ENCODE measurements at regions not wholly inside any gene's neighbourhood (a gene's known extent, or its start where the extent isn't known, plus 50 kb on each side); places are given as distances from the start of the nearest gene placed in this dataset.

DNA sequence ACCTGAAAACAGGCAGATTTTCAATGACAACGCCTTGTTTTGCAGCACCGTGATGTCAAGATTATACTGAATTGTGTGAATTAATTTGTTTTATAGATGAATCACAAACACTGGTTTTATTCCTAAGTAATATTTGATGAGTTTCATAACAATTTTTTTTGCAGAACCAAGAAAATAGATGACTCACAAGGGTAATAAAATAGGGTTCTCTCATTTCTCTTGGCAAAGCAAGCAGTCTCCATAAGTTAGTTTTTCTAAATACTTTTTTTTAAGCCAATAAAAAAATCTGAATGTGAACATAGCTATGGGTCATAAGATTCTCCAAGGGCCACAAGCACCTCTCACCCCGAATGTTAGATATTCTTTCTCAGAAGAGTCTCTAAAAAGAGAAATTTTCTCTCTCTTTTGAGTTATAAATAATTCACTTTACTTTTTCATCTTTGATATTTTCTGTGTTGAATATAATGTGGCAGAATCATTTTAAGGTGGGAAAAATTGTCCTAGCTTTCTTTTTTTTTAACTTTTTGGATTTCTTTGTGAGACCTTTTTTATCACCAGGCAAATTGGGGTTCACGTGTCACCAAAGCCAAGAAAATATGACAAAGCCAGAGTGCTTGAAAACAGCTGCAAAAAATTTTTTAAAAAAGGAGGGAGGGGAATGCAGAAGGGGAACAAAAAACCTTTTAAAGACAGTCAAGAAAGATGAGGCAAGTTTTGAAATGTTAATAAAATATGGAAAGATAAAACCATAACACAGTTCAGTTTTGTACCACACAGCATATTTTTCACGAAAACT, 174.6 kb upstream of the DAPK1 start:
- Histone ChIP-seq H3K27me3 (ENCODE audit: insufficient read depth, low read length) (no peaks in the 10 kb centered on the region), H3K9me3 (ENCODE audit: low read length) (no peaks in the 10 kb centered on the region), H3K4me3 (ENCODE audit: low read length) (no peak overlapping the region), H3K36me3 (ENCODE audit: insufficient read depth, low read length) (no peaks in the 10 kb centered on the region), H2AFZ (ENCODE audit: low read depth, low read length) (no peak overlapping the region), H3K4me1 (ENCODE audit: insufficient read depth, low read length) (no peaks in the 10 kb centered on the region)

DNA sequence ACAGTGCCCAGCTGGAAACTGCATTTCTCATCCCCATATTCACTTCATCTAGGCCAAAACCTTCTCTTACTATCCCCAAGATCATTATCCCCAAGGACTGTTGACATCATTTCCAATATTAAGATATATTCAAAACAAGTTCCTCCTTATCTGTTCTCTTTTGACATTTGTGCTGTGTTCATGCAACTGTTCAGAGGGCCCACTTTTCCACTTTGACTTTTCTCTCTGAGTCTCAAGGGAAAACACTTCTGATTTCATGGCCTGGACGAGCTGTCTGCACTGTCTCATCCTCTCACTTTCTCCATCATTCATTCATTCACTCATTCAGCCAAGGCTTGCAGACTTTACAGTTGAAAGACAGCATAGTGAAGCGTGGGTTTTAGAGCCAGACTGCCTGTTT, 173.7 kb upstream of the DAPK1 start:
- Histone ChIP-seq H3K4me1 (ENCODE audit: insufficient read depth, low read length) (no peaks in the 10 kb centered on the region), H3K9me3 (ENCODE audit: low read length) (no peaks in the 10 kb centered on the region), H3K4me3 (ENCODE audit: low read length) (no peak overlapping the region), H3K36me3 (ENCODE audit: insufficient read depth, low read length) (no peaks in the 10 kb centered on the region), H3K27me3 (ENCODE audit: insufficient read depth, low read length) (no peaks in the 10 kb centered on the region), H2AFZ (ENCODE audit: low read depth, low read length) (no peak overlapping the region)

DNA sequence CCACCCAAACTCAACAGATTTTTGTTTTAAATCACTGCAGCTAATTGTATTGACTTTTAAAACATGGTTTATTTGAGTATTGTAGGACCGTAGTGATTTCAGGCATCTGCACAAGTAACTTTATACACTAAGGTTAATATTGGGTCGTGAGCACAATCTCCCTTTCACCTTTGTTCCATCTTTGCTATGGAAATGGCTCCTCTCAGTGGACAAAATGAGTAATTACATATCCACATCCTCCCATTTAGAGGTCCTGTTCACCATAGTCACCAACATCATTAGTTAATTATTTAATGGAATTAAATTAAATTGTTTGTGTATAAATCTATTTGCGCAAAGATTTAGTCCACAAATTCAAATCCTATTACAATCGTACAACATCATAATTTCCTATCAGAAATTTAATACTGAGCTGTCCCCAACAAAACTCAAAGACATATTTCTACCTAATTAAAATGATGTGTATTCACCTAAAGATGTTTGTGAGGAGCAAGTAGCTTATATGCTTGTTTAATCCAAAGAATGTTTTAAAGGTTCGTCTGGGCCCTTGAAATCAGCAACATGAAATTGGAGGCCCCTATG, 173.0 kb upstream of the DAPK1 start:
- Histone ChIP-seq H2AFZ (ENCODE audit: low read depth, low read length) (no peak overlapping the region), H3K9me3 (ENCODE audit: low read length) (no peaks in the 10 kb centered on the region), H3K4me1 (ENCODE audit: insufficient read depth, low read length) (no peaks in the 10 kb centered on the region), H3K4me3 (ENCODE audit: low read length) (no peak overlapping the region), H3K27me3 (ENCODE audit: insufficient read depth, low read length) (no peaks in the 10 kb centered on the region), H3K36me3 (ENCODE audit: insufficient read depth, low read length) (no peaks in the 10 kb centered on the region)

DNA sequence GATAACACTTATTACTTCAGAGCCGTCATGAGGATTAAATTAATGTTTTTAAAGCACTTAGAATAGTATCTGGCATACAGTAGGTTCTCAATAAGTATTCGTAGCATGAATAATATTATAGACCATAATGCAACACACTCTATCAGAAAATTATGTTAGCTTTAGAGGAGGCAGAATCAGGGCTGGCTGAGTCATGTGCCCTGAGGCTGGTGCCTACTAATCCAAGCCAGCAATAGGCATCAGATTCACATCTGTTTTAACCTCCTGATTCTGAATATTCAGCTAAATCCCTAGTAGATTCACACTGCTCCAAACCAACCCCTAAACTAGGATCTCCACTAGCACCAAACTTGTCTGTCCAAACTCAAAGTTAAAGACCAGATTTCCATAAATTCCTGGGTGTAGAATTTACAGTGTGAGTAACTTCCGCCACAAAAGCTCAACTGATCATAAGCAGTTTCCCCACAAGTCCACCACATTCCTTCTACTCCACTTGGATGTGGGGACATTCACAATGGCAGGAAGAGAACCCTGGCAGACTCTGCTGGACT, 170.0 kb upstream of the DAPK1 start:
- Histone ChIP-seq H3K9me3 (ENCODE audit: low read length) (no peaks in the 10 kb centered on the region), H3K4me1 (ENCODE audit: insufficient read depth, low read length) (no peaks in the 10 kb centered on the region), H2AFZ (ENCODE audit: low read depth, low read length) (no peak overlapping the region), H3K27me3 (ENCODE audit: insufficient read depth, low read length) (no peaks in the 10 kb centered on the region), H3K4me3 (ENCODE audit: low read length) (no peak overlapping the region), H3K36me3 (ENCODE audit: insufficient read depth, low read length) (no peaks in the 10 kb centered on the region)

DNA sequence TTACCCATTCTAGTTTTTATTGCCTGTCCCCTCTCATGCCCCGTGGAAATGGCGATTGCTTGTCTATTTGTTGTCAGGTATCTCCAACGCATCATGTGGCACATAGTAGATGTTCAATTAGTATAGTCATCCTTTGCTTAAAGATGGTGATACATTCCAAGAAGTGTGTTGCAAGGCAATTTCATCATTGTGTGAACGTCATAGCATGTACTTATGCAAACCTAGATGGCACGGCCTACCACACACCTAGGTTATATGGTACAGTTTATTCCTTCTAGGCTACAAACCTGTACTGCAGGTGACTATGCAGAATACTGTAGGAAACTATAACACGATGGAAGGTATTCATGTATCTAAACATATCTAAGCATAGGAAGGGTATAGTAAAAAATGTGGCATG, 163.9 kb upstream of the DAPK1 start:
- H3K4me1 ChIP-seq (ENCODE audit: insufficient read depth, low read length), result peaks cover 6% of the 10 kb centered on the region

DNA sequence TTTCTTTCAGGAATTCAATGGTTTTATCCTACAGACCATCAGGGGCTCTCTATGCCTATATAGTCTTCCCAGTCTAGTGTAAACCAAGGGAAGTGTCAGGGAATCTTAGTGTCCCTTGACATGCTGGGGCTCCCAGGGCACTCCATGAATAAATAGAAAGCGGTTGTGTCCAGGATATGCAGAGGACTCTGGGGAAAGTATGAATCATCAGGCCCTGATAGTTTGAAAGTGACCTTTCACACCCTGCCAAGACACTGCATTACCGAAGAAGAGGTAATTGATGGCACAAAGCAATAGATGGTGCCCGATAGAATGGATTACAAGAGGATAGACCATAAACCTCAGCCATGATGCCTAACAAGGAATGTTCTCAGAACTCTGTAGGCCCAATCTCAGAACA, 163.3 kb upstream of the DAPK1 start:
- Histone ChIP-seq H3K4me3 (ENCODE audit: low read length) (no peak overlapping the region), H3K4me1 (ENCODE audit: insufficient read depth, low read length) (peaks cover 6% of the 10 kb centered on the region), H2AFZ (ENCODE audit: low read depth, low read length) (no peak overlapping the region), H3K27me3 (ENCODE audit: insufficient read depth, low read length) (peaks cover 3% of the 10 kb centered on the region), H3K36me3 (ENCODE audit: insufficient read depth, low read length) (no peaks in the 10 kb centered on the region), H3K9me3 (ENCODE audit: low read length) (no peaks in the 10 kb centered on the region)

More for the DNA sequence above, 163.9 kb upstream of the DAPK1 start:
- Histone ChIP-seq H2AFZ (ENCODE audit: low read depth, low read length) (no peak overlapping the region), H3K27me3 (ENCODE audit: insufficient read depth, low read length) (peaks cover 3% of the 10 kb centered on the region), H3K4me3 (ENCODE audit: low read length) (no peak overlapping the region), H3K36me3 (ENCODE audit: insufficient read depth, low read length) (no peaks in the 10 kb centered on the region), H3K9me3 (ENCODE audit: low read length) (no peaks in the 10 kb centered on the region)

DNA sequence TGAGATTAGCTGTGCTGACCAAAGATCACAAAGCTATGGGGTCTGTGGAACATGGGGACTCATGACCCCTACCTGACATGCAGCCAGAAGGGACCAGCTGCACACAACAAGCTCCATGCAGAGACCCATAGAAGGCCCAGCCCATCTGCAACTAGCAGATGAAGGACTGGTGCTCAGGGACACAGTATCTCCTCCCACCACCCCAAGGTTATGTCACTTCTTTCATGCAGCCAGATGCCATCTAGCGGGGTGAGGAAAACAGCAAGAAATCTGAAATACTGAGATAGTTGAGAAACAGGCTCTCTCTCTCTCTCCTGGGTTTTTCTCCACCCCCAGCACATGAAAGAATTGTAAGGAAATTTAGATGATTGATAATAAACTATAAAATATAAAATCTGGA, 161.3 kb upstream of the DAPK1 start:
- Histone ChIP-seq H3K36me3 (ENCODE audit: insufficient read depth, low read length) (no peaks in the 10 kb centered on the region), H3K27me3 (ENCODE audit: insufficient read depth, low read length) (peaks cover 3% of the 10 kb centered on the region), H2AFZ (ENCODE audit: low read depth, low read length) (no peak overlapping the region), H3K4me1 (ENCODE audit: insufficient read depth, low read length) (peaks cover 6% of the 10 kb centered on the region), H3K9me3 (ENCODE audit: low read length) (no peaks in the 10 kb centered on the region), H3K4me3 (ENCODE audit: low read length) (no peak overlapping the region)

DNA sequence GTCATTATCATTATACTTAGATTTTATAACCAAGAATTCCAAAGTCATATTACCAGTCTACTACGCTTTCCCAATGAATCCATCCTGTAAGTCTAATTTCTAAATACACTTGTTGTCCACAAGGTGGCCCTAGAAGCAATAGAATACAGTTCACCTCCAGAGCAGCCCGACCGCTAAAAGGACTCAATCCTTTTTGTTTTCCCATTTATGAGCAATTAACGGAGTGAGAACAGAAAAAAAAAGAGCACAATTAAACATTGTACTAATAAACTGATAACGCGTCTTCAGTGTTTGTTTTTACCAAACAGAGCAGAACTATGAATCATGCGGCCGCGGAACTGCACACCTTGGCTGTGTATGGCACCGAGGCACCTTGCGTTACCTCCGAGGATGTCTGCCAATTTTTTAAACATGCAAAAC, 160.7 kb upstream of the DAPK1 start:
- H2AFZ ChIP-seq (ENCODE audit: low read depth, low read length), result no peak overlapping the region
- H3K4me3 ChIP-seq (ENCODE audit: low read length), result no peak overlapping the region
- no peaks in the 10 kb centered on the region for H3K36me3 ChIP-seq (ENCODE audit: insufficient read depth, low read length)
- H3K9me3 ChIP-seq (ENCODE audit: low read length), result no peaks in the 10 kb centered on the region
- peaks cover 3% of the 10 kb centered on the region for H3K27me3 ChIP-seq (ENCODE audit: insufficient read depth, low read length)
- peaks cover 6% of the 10 kb centered on the region for H3K4me1 ChIP-seq (ENCODE audit: insufficient read depth, low read length)

DNA sequence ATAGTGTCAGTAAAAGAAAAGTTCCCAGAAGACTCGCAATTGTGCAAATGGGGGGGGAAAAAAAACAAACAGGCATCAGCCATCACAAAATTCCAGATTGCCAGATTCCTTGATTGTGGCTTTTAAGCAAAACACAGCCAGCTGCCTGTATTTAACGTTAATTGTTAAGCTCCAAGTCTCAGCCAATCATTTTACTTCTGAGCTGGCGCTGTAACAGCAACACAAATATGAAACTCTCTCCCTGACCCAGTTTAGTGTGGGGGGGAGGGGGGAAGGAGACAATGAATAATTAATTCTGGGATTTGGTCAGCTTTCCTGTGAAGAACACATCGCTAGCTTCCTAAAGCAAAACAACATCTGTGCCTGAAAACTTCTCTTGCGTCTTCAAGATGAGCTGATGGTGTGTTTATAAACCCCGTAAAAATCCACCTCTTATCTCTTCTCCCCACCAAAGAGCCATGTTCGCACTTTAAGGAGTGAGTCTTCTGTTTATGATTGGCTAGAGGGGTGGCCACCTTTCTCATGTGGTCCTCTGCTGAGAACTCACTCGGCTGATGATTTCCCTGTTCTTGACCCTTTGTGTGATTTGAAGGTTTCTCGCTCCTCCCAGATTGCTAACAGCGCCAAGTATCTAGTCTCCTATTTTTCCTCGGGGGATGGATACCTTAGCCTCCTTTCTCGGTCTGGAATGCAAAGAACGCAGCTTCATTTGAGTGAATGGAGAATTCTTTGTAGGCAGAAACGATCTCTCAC, 160.2 kb upstream of the DAPK1 start:
- H3K4me1 ChIP-seq (ENCODE audit: insufficient read depth, low read length), result peaks cover 6% of the 10 kb centered on the region
- H3K9me3 ChIP-seq (ENCODE audit: low read length), result no peaks in the 10 kb centered on the region
- peak overlapping the region; percentile 41 for H2AFZ ChIP-seq (ENCODE audit: low read depth, low read length)
- H3K36me3 ChIP-seq (ENCODE audit: insufficient read depth, low read length), result no peaks in the 10 kb centered on the region
- peaks cover 3% of the 10 kb centered on the region for H3K27me3 ChIP-seq (ENCODE audit: insufficient read depth, low read length)
- H3K4me3 ChIP-seq (ENCODE audit: low read length), result no peak overlapping the region

DNA sequence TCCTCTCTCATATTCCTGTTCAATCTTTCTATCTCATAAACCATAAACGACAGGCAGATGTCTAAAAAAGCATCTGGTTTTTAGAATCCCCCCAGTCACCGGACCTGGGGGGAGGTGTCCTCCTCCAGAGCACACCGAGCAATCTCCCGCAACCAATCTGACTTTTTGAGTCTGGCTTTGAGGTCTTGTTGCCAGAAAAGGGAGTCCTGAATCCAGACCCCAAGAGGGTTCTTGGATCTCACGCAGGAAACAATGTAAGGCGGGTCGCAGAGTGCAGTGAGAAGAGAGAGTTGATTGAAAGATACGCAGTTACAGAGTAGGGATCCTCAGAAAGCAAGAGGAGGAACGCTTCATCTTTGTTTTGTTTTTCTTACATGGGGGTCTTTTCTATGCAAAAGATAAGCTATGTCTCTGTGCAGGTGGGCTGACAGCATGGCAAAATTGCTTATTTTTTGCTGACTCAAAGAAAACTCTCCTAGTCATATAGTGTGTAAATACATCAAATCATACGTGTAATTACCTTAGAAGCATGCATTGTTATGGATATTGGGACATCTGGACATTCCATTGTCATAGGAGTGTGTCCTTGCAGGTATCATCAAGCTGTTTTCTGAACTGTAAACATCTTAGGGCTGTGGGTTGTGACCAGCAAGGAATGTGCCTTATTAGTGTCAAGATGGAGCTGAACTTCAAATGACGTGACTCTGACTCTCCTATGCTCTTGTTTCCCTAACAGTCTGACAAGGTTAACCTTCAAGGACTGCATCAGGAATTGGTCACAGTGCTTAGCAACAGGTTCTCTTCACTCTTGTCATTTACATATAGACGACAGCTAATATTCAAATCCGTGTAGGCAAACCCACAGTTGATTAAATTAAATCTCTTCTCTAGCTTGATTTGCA, 159.3 kb upstream of the DAPK1 start:
- Histone ChIP-seq H3K4me1 (ENCODE audit: insufficient read depth, low read length) (peaks cover 6% of the 10 kb centered on the region), H3K27me3 (ENCODE audit: insufficient read depth, low read length) (peaks cover 3% of the 10 kb centered on the region), H2AFZ (ENCODE audit: low read depth, low read length) (peak overlapping the region; percentile 41), H3K36me3 (ENCODE audit: insufficient read depth, low read length) (no peaks in the 10 kb centered on the region), H3K4me3 (ENCODE audit: low read length) (no peak overlapping the region), H3K9me3 (ENCODE audit: low read length) (no peaks in the 10 kb centered on the region)

DNA sequence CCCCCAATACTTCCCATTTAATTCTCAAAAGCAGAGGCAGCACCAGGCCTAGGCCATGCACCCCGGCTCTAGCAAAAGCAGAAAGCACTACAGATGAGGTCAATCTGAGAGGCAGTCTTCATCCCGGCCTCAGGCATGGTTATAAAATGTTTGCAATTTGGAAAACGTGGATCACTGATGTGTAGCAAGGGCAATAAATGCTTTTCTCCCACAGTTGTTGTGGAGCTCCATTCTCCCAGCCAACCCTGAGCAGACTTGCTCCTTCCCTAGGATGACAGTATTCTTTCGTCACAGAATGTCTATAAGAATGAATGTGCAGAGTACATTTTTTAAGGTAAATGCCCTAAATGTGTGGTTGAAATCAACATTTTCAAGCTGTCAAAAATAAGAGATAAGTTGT, 157.3 kb upstream of the DAPK1 start:
- H3K9me3 ChIP-seq (ENCODE audit: low read length), result no peaks in the 10 kb centered on the region
- no peak overlapping the region for H2AFZ ChIP-seq (ENCODE audit: low read depth, low read length)
- no peaks in the 10 kb centered on the region for H3K36me3 ChIP-seq (ENCODE audit: insufficient read depth, low read length)
- H3K4me1 ChIP-seq (ENCODE audit: insufficient read depth, low read length), result peaks cover 6% of the 10 kb centered on the region
- H3K4me3 ChIP-seq (ENCODE audit: low read length), result no peak overlapping the region
- peaks cover 3% of the 10 kb centered on the region for H3K27me3 ChIP-seq (ENCODE audit: insufficient read depth, low read length)

DNA sequence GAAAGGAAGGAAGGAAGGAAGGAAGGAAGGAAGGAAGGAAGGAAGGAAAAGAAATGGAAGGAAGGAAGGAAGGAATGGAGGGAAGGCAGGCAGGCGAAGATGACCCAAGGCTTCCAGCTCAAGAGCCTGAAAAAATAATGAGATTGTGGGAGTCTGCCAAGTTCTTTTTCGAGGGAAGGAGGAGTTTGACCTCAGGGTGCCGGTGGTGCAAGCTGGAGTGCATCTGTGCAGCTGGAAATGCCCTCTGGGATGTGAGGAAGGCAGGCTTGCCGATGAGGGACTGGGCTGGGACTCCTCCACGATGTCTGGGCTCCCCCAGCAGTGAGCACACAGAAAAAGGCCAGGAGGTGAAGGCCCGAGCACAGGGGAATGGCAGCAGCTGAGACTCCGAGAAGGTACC, 154.9 kb upstream of the DAPK1 start:
- Histone ChIP-seq H3K36me3 (ENCODE audit: insufficient read depth, low read length) (no peaks in the 10 kb centered on the region), H2AFZ (ENCODE audit: low read depth, low read length) (no peak overlapping the region), H3K27me3 (ENCODE audit: insufficient read depth, low read length) (peaks cover 1% of the 10 kb centered on the region), H3K4me3 (ENCODE audit: low read length) (no peak overlapping the region), H3K9me3 (ENCODE audit: low read length) (no peaks in the 10 kb centered on the region), H3K4me1 (ENCODE audit: insufficient read depth, low read length) (peaks cover 6% of the 10 kb centered on the region)

Measured in neuron (in vitro differentiated cells).